ENCODE measurements at regions not wholly inside any gene's neighbourhood (a gene's known extent, or its start where the extent isn't known, plus 50 kb on each side); places are given as distances from the start of the nearest gene placed in this dataset.

DNA sequence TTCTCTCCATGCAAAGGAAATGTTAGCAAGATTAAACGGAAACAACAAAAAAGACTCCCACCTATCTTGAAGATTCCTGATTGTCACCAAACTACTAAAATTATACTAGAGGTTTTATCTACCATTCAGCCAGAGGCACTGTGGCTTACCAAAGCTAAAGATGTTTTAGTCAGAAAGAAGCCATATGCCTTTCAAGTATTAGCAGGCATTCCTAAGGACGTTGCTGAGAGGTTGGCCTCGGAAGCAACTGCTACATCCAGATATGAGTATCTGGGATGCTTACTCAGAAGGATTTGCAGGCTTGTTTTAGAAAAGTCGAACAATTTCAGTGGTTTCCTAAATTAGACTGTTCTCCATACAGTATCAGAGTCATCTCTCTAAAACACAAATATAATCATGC is 88.3 kb upstream of the UBE2E3 start:
- H3K9me3 ChIP-seq = no peaks in the 10 kb centered on the region
- no peak for TF ChIP-seq POLR2A (IDR thresholded peaks at IDR 0.05)
- H3K27me3 ChIP-seq = no peaks in the 10 kb centered on the region
- ATAC-seq (no peak), DNase-seq (no peak)
- H3K36me3 ChIP-seq (replicated peaks in 1 of 2; ENCODE audit: insufficient read depth in 1 of 2, low read depth in 2 of 2) = no peaks in the 10 kb centered on the region
- intact Hi-C loops (cut with DNase I) = no loop called here
- no peak overlapping the region for H3K4me3 ChIP-seq
- H3K4me1 ChIP-seq = no peaks in the 10 kb centered on the region
- 64% methylated on average over 4 of the region's 4 CpGs for WGBS, 2 donors
- no peak overlapping the region for H3K27ac ChIP-seq

DNA sequence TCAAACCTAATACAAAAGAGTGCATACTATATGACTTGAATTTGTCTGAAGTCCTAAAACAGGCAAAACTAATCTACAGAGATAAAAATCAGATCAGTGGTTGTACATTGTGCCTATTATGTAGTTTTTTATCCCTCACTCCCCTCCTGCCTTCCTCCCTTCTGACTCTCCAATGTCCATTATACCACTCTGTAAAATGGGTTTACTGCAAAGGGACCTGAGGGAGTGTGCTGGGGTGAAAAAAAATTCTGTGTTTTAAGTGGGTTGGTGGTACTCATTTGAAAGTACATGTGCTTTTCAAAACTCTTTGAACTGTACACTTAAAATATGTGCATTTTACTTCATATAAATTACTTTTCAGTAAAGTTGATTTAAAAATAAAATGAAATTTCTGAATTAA is 89.0 kb upstream of the UBE2E3 start:
- Histone ChIP-seq H3K4me1 (no peaks in the 10 kb centered on the region), H3K36me3 (replicated peaks in 1 of 2; ENCODE audit: insufficient read depth in 1 of 2, low read depth in 2 of 2) (no peaks in the 10 kb centered on the region), H3K27me3 (no peaks in the 10 kb centered on the region), H3K4me3 (no peak overlapping the region), H3K9me3 (no peaks in the 10 kb centered on the region), H3K27ac (no peak overlapping the region)
- DNase-seq (no peak), ATAC-seq (no peak)
- intact Hi-C loops (cut with DNase I) = no loop called here
- TF ChIP-seq, protein P1, sequence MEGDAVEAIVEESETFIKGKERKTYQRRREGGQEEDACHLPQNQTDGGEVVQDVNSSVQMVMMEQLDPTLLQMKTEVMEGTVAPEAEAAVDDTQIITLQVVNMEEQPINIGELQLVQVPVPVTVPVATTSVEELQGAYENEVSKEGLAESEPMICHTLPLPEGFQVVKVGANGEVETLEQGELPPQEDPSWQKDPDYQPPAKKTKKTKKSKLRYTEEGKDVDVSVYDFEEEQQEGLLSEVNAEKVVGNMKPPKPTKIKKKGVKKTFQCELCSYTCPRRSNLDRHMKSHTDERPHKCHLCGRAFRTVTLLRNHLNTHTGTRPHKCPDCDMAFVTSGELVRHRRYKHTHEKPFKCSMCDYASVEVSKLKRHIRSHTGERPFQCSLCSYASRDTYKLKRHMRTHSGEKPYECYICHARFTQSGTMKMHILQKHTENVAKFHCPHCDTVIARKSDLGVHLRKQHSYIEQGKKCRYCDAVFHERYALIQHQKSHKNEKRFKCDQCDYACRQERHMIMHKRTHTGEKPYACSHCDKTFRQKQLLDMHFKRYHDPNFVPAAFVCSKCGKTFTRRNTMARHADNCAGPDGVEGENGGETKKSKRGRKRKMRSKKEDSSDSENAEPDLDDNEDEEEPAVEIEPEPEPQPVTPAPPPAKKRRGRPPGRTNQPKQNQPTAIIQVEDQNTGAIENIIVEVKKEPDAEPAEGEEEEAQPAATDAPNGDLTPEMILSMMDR (IDR thresholded peaks at IDR 0.05) = no peak
- no peak for TF ChIP-seq POLR2A (IDR thresholded peaks at IDR 0.05)

DNA sequence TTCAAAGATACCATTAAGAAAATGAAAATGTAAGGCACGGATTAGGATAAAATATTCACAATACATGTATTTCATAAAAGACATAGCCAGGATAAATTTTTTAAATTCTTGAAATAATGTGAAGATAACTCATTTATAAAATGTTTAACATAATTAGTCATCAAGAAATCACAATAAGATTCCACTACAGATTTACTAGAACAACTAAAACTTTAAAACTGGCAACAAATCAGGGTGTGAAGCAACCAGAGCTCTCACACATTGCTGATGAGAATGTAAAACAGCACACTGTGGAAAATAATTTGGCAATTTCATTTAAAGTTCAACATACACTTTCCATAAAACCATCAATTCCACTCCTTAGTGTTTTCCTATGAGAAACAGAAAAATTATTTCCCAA is 89.6 kb upstream of the UBE2E3 start:
- Histone ChIP-seq H3K36me3 (replicated peaks in 1 of 2; ENCODE audit: insufficient read depth in 1 of 2, low read depth in 2 of 2) (no peaks in the 10 kb centered on the region), H3K27me3 (no peaks in the 10 kb centered on the region), H3K27ac (no peak overlapping the region), H3K4me1 (no peaks in the 10 kb centered on the region), H3K4me3 (no peak overlapping the region), H3K9me3 (no peaks in the 10 kb centered on the region)
- ATAC-seq = no peak
- WGBS, 2 donors = 67 to 94% methylated on average over 1 of the region's 1 CpG
- DNase-seq = no peak
- intact Hi-C loops (cut with DNase I) = no loop called here
- TF ChIP-seq, protein P1 (IDR thresholded peaks at IDR 0.05) = no peak
- TF ChIP-seq POLR2A (IDR thresholded peaks at IDR 0.05) = no peak

DNA sequence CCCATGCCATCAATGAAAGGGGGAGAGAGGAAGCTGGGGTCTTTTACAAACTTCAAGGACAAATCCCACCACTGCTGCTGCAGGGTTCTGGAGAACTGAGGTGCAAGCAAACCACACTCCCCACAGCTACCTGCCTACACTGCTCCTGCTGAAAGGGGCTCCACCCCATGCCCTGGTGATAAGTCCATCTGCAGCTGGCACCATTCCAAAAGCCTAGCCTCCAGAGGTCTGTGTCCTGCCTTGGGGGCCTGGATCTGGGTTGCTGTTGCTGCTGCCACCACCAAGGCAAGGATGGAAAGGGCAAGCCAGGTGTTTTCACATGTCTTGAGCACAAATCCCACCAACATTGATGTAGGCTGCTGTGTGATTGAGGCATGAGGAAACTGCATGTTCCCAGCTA is 97.4 kb upstream of the UBE2E3 start:
- no peak overlapping the region for H3K27ac ChIP-seq
- H3K4me3 ChIP-seq = no peak overlapping the region
- TF ChIP-seq, protein P1 (IDR thresholded peaks at IDR 0.05) = no peak
- no peak for TF ChIP-seq POLR2A (IDR thresholded peaks at IDR 0.05)
- DNase-seq = peak in 1 of 4 donors; percentile 7
- no peaks in the 10 kb centered on the region for H3K9me3 ChIP-seq
- H3K36me3 ChIP-seq (replicated peaks in 1 of 2; ENCODE audit: insufficient read depth in 1 of 2, low read depth in 2 of 2) = no peaks in the 10 kb centered on the region
- H3K4me1 ChIP-seq = no peaks in the 10 kb centered on the region
- intact Hi-C loops (cut with DNase I) = no loop called here
- no peaks in the 10 kb centered on the region for H3K27me3 ChIP-seq
- ATAC-seq = no peak

DNA sequence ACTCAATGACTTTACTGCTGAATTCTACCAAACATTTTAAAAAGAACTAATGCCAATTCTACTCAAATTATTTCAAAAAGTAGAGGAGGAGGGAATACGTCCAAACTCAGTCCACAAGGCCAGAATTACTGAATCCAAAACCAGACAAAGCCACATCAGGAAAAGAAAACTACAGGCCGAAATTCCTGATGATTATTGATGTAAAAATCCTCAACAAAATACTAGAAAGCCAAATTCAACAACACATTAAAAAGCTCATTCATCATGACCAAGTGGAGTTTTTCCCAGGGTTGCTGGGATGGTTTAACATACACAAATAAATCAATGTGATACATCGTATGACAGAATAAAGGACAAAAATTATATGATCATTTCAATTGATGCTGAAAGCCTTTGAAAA is 103.9 kb upstream of the UBE2E3 start:
- ATAC-seq (no peak), DNase-seq (no peak)
- no peaks in the 10 kb centered on the region for H3K4me1 ChIP-seq
- no peak overlapping the region for H3K4me3 ChIP-seq
- TF ChIP-seq, protein P1 (IDR thresholded peaks at IDR 0.05) = no peak
- no peak for TF ChIP-seq POLR2A (IDR thresholded peaks at IDR 0.05)
- intact Hi-C loops (cut with DNase I) = no loop called here
- H3K27ac ChIP-seq = no peak overlapping the region
- H3K27me3 ChIP-seq = no peaks in the 10 kb centered on the region
- no peaks in the 10 kb centered on the region for H3K36me3 ChIP-seq (replicated peaks in 1 of 2; ENCODE audit: insufficient read depth in 1 of 2, low read depth in 2 of 2)
- H3K9me3 ChIP-seq = no peaks in the 10 kb centered on the region
- WGBS, 2 donors = 14 to 18% methylated on average over 3 of the region's 3 CpGs
